Cardiac muscle cell (in vitro differentiated cells and primary cell): ENCODE measurements at regions not wholly inside any gene's neighbourhood (a gene's known extent, or its start where the extent isn't known, plus 50 kb on each side); places are given as distances from the start of the nearest gene placed in this dataset.

Experiments used
- DNase-seq, 2 donors: peaks; one replicate each; pipeline versions ENCODE4 v3.0.0 to v3.0.0-alpha.2; 2010 to 2017; ENCODE audit warnings: low read depth in 1 of 2, low spot score in 1 of 2
- H3K27ac ChIP-seq: fragments of 200-600 bp; sonication (generic); 2 replicates; pipeline ENCODE4 v1.5.1; 2016
- H3K27me3 ChIP-seq: fragments of 200-600 bp; sonication (generic); 2 replicates; pipeline ENCODE4 v1.6.0; 2016; ENCODE audit warnings: control low read depth
- H3K36me3 ChIP-seq: fragments of 200-600 bp; sonication (generic); 2 replicates; pipeline ENCODE4 v1.5.1; 2016; ENCODE audit warnings: control low read depth
- H3K4me1 ChIP-seq: fragments of 200-600 bp; sonication (generic); 2 replicates; pipeline ENCODE4 v1.8.1; 2017; ENCODE audit warnings: low read depth, mild to moderate bottlenecking, mixed run types
- H3K4me3 ChIP-seq: fragments of 200-600 bp; sonication (generic); 2 replicates; pipeline ENCODE4 v1.5.1; 2016; ENCODE audit warnings: mild to moderate bottlenecking
- H3K9me3 ChIP-seq: fragments of 200-600 bp; sonication (generic); 2 replicates; pipeline ENCODE4 v1.5.1; 2017; ENCODE audit warnings: low read depth, mild to moderate bottlenecking, control low read depth
- CTCF ChIP-seq: IDR thresholded peaks from 2 replicates; pipeline ENCODE4 v1.5.1; 2012; ENCODE audit warnings: low read depth, mild to moderate bottlenecking, low read length

- no peaks in the 10 kb centered on the region for H3K27me3 ChIP-seq
- H3K4me1 ChIP-seq, result peaks cover 9% of the 10 kb centered on the region
- no peaks in the 10 kb centered on the region for H3K9me3 ChIP-seq
- TF ChIP-seq CTCF, result no peak
- no peaks in the 10 kb centered on the region for H3K36me3 ChIP-seq
- peak in 1 of 2 donors; percentile 70 for DNase-seq
- H3K4me3 ChIP-seq, result no peak overlapping the region
- peak overlapping the region; percentile 28 for H3K27ac ChIP-seq
Measured at GRCh38 chr2:18171191-18172139, 293.0 kb downstream of the KCNS3 start.

GRCh38 chr2:18170642-18171041, 292.2 kb downstream of the KCNS3 start:
- Histone ChIP-seq H3K27ac (peak overlapping the region; percentile 28), H3K36me3 (no peaks in the 10 kb centered on the region), H3K4me1 (peaks cover 9% of the 10 kb centered on the region), H3K4me3 (no peak overlapping the region), H3K27me3 (no peaks in the 10 kb centered on the region), H3K9me3 (no peaks in the 10 kb centered on the region)
- no peak for TF ChIP-seq CTCF
- DNase-seq, result peak in 1 of 2 donors; percentile 39

GRCh38 chr2:18169893-18170175, 291.4 kb downstream of the KCNS3 start:
- DNase-seq, result no peak
- H3K27me3 ChIP-seq, result no peaks in the 10 kb centered on the region
- peaks cover 9% of the 10 kb centered on the region for H3K4me1 ChIP-seq
- H3K36me3 ChIP-seq, result no peaks in the 10 kb centered on the region
- H3K9me3 ChIP-seq, result no peaks in the 10 kb centered on the region
- no peak for TF ChIP-seq CTCF
- H3K4me3 ChIP-seq, result no peak overlapping the region
- H3K27ac ChIP-seq, result no peak overlapping the region

- Histone ChIP-seq H3K27me3 (no peaks in the 10 kb centered on the region), H3K9me3 (no peaks in the 10 kb centered on the region), H3K27ac (no peak overlapping the region), H3K4me1 (peaks cover 9% of the 10 kb centered on the region), H3K36me3 (no peaks in the 10 kb centered on the region), H3K4me3 (no peak overlapping the region)
- DNase-seq, result peak in 1 of 2 donors; percentile 3
- no peak for TF ChIP-seq CTCF
Measured at GRCh38 chr2:18169121-18169892, 290.8 kb downstream of the KCNS3 start.

- no peak for TF ChIP-seq CTCF
- H3K4me1 ChIP-seq, result peaks cover 9% of the 10 kb centered on the region
- no peak overlapping the region for H3K27ac ChIP-seq
- no peaks in the 10 kb centered on the region for H3K9me3 ChIP-seq
- no peak overlapping the region for H3K4me3 ChIP-seq
- H3K27me3 ChIP-seq, result no peaks in the 10 kb centered on the region
- DNase-seq, result no peak
- H3K36me3 ChIP-seq, result no peaks in the 10 kb centered on the region
Measured at GRCh38 chr2:18167871-18168270, 289.4 kb downstream of the KCNS3 start.
